ENCODE measurements at regions not wholly inside any gene's neighbourhood (a gene's known extent, or its start where the extent isn't known, plus 50 kb on each side); places are given as distances from the start of the nearest gene placed in this dataset.

- intact Hi-C loops (cut with DNase I, micrococcal nuclease) = no loop called here
- Histone ChIP-seq H3K4me3 (no peak overlapping the region), H3K9me3 (no peaks in the 10 kb centered on the region), H3K36me3 (ENCODE audit: low read depth) (no peaks in the 10 kb centered on the region), H3K4me1 (ENCODE audit: low read depth) (no peaks in the 10 kb centered on the region)
- DNase-seq (no peak), ATAC-seq (no peak)
- TF ChIP-seq, protein P1, sequence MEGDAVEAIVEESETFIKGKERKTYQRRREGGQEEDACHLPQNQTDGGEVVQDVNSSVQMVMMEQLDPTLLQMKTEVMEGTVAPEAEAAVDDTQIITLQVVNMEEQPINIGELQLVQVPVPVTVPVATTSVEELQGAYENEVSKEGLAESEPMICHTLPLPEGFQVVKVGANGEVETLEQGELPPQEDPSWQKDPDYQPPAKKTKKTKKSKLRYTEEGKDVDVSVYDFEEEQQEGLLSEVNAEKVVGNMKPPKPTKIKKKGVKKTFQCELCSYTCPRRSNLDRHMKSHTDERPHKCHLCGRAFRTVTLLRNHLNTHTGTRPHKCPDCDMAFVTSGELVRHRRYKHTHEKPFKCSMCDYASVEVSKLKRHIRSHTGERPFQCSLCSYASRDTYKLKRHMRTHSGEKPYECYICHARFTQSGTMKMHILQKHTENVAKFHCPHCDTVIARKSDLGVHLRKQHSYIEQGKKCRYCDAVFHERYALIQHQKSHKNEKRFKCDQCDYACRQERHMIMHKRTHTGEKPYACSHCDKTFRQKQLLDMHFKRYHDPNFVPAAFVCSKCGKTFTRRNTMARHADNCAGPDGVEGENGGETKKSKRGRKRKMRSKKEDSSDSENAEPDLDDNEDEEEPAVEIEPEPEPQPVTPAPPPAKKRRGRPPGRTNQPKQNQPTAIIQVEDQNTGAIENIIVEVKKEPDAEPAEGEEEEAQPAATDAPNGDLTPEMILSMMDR (IDR thresholded peaks at IDR 0.05) = no peak
Measured at GRCh38 chr5:74007193-74007592, 381.2 kb downstream of the ARHGEF28 start.

GRCh38 chr5:73999297-73999696 lies 373.3 kb downstream of the ARHGEF28 start:
- Histone ChIP-seq H3K4me1 (ENCODE audit: low read depth) (no peaks in the 10 kb centered on the region), H3K9me3 (no peaks in the 10 kb centered on the region), H3K4me3 (no peak overlapping the region), H3K36me3 (ENCODE audit: low read depth) (no peaks in the 10 kb centered on the region)
- intact Hi-C loops (cut with DNase I, micrococcal nuclease) = no loop called here
- no peak for DNase-seq
- ATAC-seq = no peak
- TF ChIP-seq, protein P1 (IDR thresholded peaks at IDR 0.05) = no peak

DNA sequence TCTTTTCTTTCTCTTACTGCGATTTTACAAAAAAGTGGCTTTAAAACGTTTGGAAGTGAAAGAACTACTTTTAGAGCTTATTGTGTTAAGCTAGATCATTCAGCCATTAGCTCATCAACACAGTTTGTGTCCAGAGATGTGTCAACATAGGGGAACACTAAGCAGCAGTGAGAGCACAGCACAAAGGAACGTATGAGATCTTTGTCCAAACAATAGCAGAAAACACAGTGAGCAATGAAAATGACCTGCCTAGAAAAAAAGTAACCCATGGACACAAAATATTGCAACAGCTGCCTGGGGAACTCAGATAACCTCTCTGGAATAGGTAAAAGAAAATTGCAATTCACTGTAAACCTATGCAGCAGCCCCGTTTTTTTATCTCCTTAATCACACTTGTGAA lies 372.5 kb downstream of the ARHGEF28 start:
- ATAC-seq = no peak
- TF ChIP-seq, protein P1 (IDR thresholded peaks at IDR 0.05) = no peak
- DNase-seq = no peak
- H3K36me3 ChIP-seq (ENCODE audit: low read depth) = no peaks in the 10 kb centered on the region
- no peaks in the 10 kb centered on the region for H3K9me3 ChIP-seq
- intact Hi-C loops (cut with DNase I, micrococcal nuclease) = no loop called here
- no peak overlapping the region for H3K4me3 ChIP-seq
- H3K4me1 ChIP-seq (ENCODE audit: low read depth) = no peaks in the 10 kb centered on the region

- ATAC-seq = no peak
- intact Hi-C loops (cut with DNase I, micrococcal nuclease) = no loop called here
- H3K36me3 ChIP-seq (ENCODE audit: low read depth) = no peaks in the 10 kb centered on the region
Measured at GRCh38 chr5:73997960-73998359, 372.0 kb downstream of the ARHGEF28 start.

GRCh38 chr5:73996151-73996755 lies 370.3 kb downstream of the ARHGEF28 start:
- intact Hi-C loops (cut with DNase I, micrococcal nuclease) = no loop called here
- DNase-seq (no peak), ATAC-seq (no peak)
- Histone ChIP-seq H3K9me3 (no peaks in the 10 kb centered on the region), H3K4me1 (ENCODE audit: low read depth) (no peaks in the 10 kb centered on the region), H3K4me3 (no peak overlapping the region), H3K36me3 (ENCODE audit: low read depth) (no peaks in the 10 kb centered on the region)
- TF ChIP-seq, protein P1 (IDR thresholded peaks at IDR 0.05) = no peak

More at GRCh38 chr5:73997960-73998359, 372.0 kb downstream of the ARHGEF28 start:
- TF ChIP-seq, protein P1 (IDR thresholded peaks at IDR 0.05) = no peak
- H3K9me3 ChIP-seq = no peaks in the 10 kb centered on the region
- no peak overlapping the region for H3K4me3 ChIP-seq
- no peaks in the 10 kb centered on the region for H3K4me1 ChIP-seq (ENCODE audit: low read depth)
- DNase-seq = no peak

DNA sequence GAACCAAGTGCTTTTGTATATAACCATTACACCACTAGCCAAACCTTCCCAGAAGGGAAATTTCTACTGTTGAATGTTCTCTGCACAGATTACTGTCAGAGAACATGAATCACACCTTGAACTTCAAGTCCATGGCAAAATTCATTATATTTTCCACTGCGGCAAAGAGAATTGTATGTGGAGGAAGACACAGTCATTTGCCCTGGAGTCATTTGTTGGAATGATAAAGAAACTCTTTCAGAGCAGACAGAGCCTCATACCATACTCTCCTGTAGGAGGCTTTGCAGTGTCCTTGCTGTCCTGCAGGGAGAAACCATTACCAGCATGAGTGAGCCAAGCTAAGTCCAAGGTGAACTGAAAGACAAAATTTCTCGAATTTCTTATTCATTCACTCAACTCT lies 369.0 kb downstream of the ARHGEF28 start:
- Histone ChIP-seq H3K9me3 (no peaks in the 10 kb centered on the region), H3K36me3 (ENCODE audit: low read depth) (no peaks in the 10 kb centered on the region), H3K4me3 (no peak overlapping the region), H3K4me1 (ENCODE audit: low read depth) (no peaks in the 10 kb centered on the region)
- intact Hi-C loops (cut with DNase I, micrococcal nuclease) = no loop called here
- DNase-seq = no peak
- ATAC-seq = no peak
- TF ChIP-seq, protein P1 (IDR thresholded peaks at IDR 0.05) = no peak
